ENCODE measurements at regions not wholly inside any gene's neighbourhood (a gene's known extent, or its start where the extent isn't known, plus 50 kb on each side); places are given as distances from the start of the nearest gene placed in this dataset.
A peak's percentile ranks its signal among the peaks of the same experiment; 100 is the strongest.

DNA sequence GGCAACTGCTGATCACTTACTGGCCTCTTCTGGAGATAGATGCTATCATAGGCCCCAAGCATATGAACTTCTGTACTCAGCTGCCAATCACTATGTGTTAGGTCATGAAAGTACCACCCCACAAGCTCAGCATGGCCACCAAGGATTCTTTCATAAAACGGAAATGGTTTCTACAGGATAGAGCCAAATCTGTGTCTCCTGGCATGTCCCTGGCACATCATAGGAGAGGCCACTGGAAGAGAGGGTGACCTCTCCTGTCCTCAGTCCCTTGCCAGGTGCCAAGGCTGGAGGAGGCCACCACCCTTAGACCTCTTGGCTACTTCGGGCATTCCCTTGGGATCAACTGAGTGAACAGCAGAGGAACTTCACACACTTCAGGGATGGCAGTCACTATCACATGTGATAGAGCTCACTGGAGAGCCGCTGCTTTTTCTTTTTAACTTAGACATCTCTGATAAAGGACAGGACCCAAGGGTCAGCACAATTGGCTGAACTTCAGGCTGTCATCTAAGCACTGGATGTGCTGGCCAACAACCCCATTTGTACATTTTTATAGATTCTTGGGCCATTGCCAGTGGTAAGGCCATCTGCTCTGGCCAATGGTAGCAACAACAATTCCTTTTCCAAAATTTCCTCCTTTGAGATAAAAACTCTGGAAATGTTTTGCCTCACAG is 425.2 kb downstream of the SQOR start:
- H3K27ac Mint-ChIP-seq (ENCODE audit: unreplicated experiment) = no peak overlapping the region
- no peak for DNase-seq (ENCODE audit: low read depth, low spot score)
- H3K4me3 Mint-ChIP-seq = no peak overlapping the region
- H3K36me3 Mint-ChIP-seq (ENCODE audit: low read depth) = no peaks in the 10 kb centered on the region
- no peaks in the 10 kb centered on the region for H3K4me1 Mint-ChIP-seq
- no peaks in the 10 kb centered on the region for H3K9me3 Mint-ChIP-seq
- TF ChIP-seq, protein P1, sequence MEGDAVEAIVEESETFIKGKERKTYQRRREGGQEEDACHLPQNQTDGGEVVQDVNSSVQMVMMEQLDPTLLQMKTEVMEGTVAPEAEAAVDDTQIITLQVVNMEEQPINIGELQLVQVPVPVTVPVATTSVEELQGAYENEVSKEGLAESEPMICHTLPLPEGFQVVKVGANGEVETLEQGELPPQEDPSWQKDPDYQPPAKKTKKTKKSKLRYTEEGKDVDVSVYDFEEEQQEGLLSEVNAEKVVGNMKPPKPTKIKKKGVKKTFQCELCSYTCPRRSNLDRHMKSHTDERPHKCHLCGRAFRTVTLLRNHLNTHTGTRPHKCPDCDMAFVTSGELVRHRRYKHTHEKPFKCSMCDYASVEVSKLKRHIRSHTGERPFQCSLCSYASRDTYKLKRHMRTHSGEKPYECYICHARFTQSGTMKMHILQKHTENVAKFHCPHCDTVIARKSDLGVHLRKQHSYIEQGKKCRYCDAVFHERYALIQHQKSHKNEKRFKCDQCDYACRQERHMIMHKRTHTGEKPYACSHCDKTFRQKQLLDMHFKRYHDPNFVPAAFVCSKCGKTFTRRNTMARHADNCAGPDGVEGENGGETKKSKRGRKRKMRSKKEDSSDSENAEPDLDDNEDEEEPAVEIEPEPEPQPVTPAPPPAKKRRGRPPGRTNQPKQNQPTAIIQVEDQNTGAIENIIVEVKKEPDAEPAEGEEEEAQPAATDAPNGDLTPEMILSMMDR (conservative IDR thresholded peaks at IDR 0.05) = no peak
- H3K27me3 Mint-ChIP-seq (ENCODE audit: low read depth) = no peaks in the 10 kb centered on the region

DNA sequence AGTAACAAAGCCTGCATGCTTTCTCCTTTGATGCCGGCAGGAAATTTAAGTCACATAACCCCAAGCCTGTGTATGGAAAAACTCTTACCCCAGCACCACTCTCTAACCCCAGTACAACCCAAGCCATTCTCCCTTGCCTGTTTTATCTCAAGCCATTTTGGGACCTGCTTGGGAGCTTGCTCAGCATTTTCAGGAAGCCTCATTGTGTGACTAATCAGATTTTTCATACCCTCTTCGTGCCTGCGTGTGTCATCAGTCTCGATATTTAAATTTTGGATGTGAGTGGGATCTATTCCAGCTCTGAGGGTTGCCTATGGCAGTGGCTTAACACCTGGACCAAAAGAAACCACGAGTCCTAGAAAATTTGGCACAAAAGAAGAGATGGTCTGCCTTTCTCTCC is 426.2 kb downstream of the SQOR start:
- Mint-ChIP-seq H3K4me1 (no peaks in the 10 kb centered on the region), H3K36me3 (ENCODE audit: low read depth) (no peaks in the 10 kb centered on the region), H3K4me3 (no peak overlapping the region), H3K9me3 (no peaks in the 10 kb centered on the region), H3K27ac (ENCODE audit: unreplicated experiment) (no peak overlapping the region), H3K27me3 (ENCODE audit: low read depth) (no peaks in the 10 kb centered on the region)
- DNase-seq (ENCODE audit: low read depth, low spot score) = no peak
- TF ChIP-seq, protein P1 (conservative IDR thresholded peaks at IDR 0.05) = no peak

DNA sequence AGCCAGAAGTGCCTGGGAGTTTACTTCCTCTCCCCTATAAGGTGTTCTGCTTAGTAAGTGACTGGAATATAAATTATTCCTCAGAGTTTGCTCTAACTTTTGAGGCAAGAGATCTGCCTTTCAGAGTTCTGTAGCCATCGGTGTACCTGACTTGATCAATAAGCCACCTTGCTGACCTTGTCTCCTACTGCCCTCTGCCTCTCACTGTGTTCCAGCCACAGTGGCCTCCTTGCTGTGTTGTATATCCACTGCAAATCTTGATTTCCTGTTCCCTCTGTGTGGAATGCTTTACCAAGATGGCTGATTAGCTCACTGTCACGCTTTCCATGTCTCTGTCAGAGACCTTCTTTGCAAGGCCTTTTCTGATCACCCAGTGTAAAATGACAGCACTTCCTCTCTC is 442.4 kb downstream of the SQOR start:
- Mint-ChIP-seq H3K27me3 (ENCODE audit: low read depth) (no peaks in the 10 kb centered on the region), H3K27ac (ENCODE audit: unreplicated experiment) (no peak overlapping the region), H3K4me1 (peaks cover 25% of the 10 kb centered on the region), H3K4me3 (no peak overlapping the region), H3K36me3 (ENCODE audit: low read depth) (no peaks in the 10 kb centered on the region), H3K9me3 (no peaks in the 10 kb centered on the region)
- TF ChIP-seq, protein P1 (conservative IDR thresholded peaks at IDR 0.05) = no peak
- DNase-seq (ENCODE audit: low read depth, low spot score) = no peak

DNA sequence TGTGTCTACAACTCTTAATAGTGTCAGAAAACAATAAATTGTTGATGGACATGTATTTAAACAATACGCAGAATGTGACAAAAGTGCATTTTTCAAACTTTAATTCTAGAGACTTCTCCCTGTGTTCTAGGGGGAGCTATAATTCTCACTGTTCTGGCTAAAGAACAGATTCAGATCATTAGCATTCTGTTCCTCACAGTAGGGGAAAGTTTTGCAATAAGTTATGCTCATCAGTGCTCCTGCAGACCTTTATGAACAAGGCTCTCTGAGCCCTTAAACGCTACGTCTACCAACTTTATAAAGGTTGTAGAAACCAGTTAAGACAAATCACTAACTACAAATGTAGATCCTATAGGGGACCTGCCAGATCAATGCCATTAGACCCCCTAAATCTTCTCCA is 444.2 kb downstream of the SQOR start:
- Mint-ChIP-seq H3K4me3 (no peak overlapping the region), H3K4me1 (peaks cover 25% of the 10 kb centered on the region), H3K36me3 (ENCODE audit: low read depth) (no peaks in the 10 kb centered on the region), H3K9me3 (no peaks in the 10 kb centered on the region), H3K27ac (ENCODE audit: unreplicated experiment) (no peak overlapping the region), H3K27me3 (ENCODE audit: low read depth) (no peaks in the 10 kb centered on the region)
- DNase-seq (ENCODE audit: low read depth, low spot score) = no peak
- TF ChIP-seq, protein P1 (conservative IDR thresholded peaks at IDR 0.05) = no peak

DNA sequence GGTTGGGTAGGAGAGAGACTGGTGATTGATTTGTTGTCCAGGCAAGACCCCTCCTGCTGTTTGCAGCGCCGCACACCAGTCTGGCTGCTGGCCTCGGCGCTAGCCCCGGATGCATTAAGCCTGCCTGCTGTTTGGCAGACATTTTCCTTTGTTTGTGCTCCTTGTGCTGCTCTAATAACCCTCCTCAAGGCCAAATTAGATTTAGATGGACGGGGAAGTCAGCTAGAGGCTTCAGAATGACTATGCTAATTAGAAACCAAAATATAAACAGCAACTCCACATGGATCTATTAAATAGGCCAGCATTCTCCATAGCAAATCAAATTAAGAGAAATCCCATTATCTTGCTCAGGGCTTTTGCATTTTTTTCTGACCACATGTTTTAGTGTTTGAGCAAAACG is 445.2 kb downstream of the SQOR start:
- H3K27me3 Mint-ChIP-seq (ENCODE audit: low read depth) = no peaks in the 10 kb centered on the region
- peaks cover 25% of the 10 kb centered on the region for H3K4me1 Mint-ChIP-seq
- TF ChIP-seq, protein P1 (conservative IDR thresholded peaks at IDR 0.05) = no peak
- peak; percentile 29 for DNase-seq (ENCODE audit: low read depth, low spot score)
- H3K9me3 Mint-ChIP-seq = no peaks in the 10 kb centered on the region
- peak overlapping the region; percentile 78 for H3K27ac Mint-ChIP-seq (ENCODE audit: unreplicated experiment)
- H3K4me3 Mint-ChIP-seq = peak overlapping the region; percentile 6
- no peaks in the 10 kb centered on the region for H3K36me3 Mint-ChIP-seq (ENCODE audit: low read depth)
